CD14-positive monocyte (primary cell): ENCODE measurements at regions not wholly inside any gene's neighbourhood (a gene's known extent, or its start where the extent isn't known, plus 50 kb on each side); places are given as distances from the start of the nearest gene placed in this dataset.

ENCODE experiments used
- DNase-seq, 3 donors: peaks; one replicate each; pipeline ENCODE4 v3.0.0-alpha.2; 2011 to 2022
- H2AFZ ChIP-seq: 2 replicates; pipeline ENCODE4 v1.6.0; 2012; ENCODE audit warnings: mild to moderate bottlenecking, low read depth, low read length, inconsistent platforms; ENCODE audit not compliant: insufficient read depth, poor library complexity, severe bottlenecking
- H3K27ac ChIP-seq, 2 donors: 1 replicate in 1 of 2; 2 replicates in 1 of 2; pipeline ENCODE4 v1.5.1; 2012 to 2013; ENCODE audit warnings: low read length in 2 of 2, control low read depth in 1 of 2, inconsistent platforms in 1 of 2, low read depth in 1 of 2, mild to moderate bottlenecking in 1 of 2
- H3K27me3 ChIP-seq, 2 donors: one replicate each; pipeline versions ENCODE4 v1.6.0 to v1.6.1; 2011 to 2013; ENCODE audit warnings: low read length in 2 of 2; ENCODE audit not compliant: control insufficient read depth in 2 of 2, insufficient read depth in 2 of 2
- H3K36me3 ChIP-seq, 2 donors: replicated peaks in 1 of 2; 1 replicate in 1 of 2; 2 replicates in 1 of 2; pipeline versions ENCODE4 v1.5.1 to v1.6.1; 2012 to 2013; ENCODE audit warnings: low read length in 2 of 2, control low read depth in 1 of 2, inconsistent platforms in 1 of 2, mild to moderate bottlenecking in 1 of 2; ENCODE audit not compliant: insufficient read depth in 2 of 2, control insufficient read depth in 1 of 2
- H3K4me1 ChIP-seq, 2 donors: 1 replicate in 1 of 2; 2 replicates in 1 of 2; pipeline versions ENCODE4 v1.5.1 to v1.6.1; 2012 to 2013; ENCODE audit warnings: low read length in 2 of 2, control low read depth in 1 of 2, inconsistent platforms in 1 of 2, mild to moderate bottlenecking in 1 of 2, moderate library complexity in 1 of 2; ENCODE audit not compliant: insufficient read depth in 2 of 2, control insufficient read depth in 1 of 2
- H3K4me2 ChIP-seq: replicated peaks from 2 replicates; pipeline ENCODE3; 2012; ENCODE audit warnings: low read length, moderate library complexity, mild to moderate bottlenecking; ENCODE audit not compliant: poor library complexity, severe bottlenecking; ENCODE audit errors: extremely low read depth
- H3K4me3 ChIP-seq, 3 experiments: fragments of 200-600 bp in 1 of 3; sonication (generic) in 1 of 3; replicated peaks in 1 of 3; 1 replicate in 2 of 3; 2 replicates in 1 of 3; pipeline ENCODE4 v1.5.1; 2011 to 2013; ENCODE audit warnings: low read length in 3 of 3, mild to moderate bottlenecking in 3 of 3, control low read depth in 2 of 3, low read depth in 2 of 3, inconsistent platforms in 1 of 3, moderate library complexity in 1 of 3
- H3K79me2 ChIP-seq: 2 replicates; pipeline ENCODE4 v1.6.0; 2012; ENCODE audit warnings: mild to moderate bottlenecking, control low read depth, inconsistent platforms, low read length, moderate library complexity; ENCODE audit not compliant: insufficient read depth
- H3K9ac ChIP-seq: 2 replicates; pipeline ENCODE4 v1.6.0; 2017; ENCODE audit warnings: low read length, mild to moderate bottlenecking; ENCODE audit not compliant: insufficient read depth, poor library complexity, severe bottlenecking
- H3K9me3 ChIP-seq, 2 donors: replicated peaks in 1 of 2; 1 replicate in 1 of 2; 2 replicates in 1 of 2; pipeline versions ENCODE4 v1.5.1 to v1.6.1; 2012 to 2013; ENCODE audit warnings: low read length in 2 of 2, control low read depth in 1 of 2; ENCODE audit not compliant: control insufficient read depth in 1 of 2, insufficient read depth in 1 of 2
- H4K20me1 ChIP-seq: 2 replicates; pipeline ENCODE4 v1.6.0; 2012; ENCODE audit warnings: mild to moderate bottlenecking, low read length, control low read depth, moderate library complexity; ENCODE audit not compliant: insufficient read depth
- H3K27ac Mint-ChIP-seq, 7 donors: one replicate each; pipeline ENCODE4 v1.8.0; 2020; ENCODE audit warnings: mild to moderate bottlenecking in 7 of 7, mixed read lengths in 7 of 7, moderate library complexity in 6 of 7, inconsistent platforms in 2 of 7
- H3K27me3 Mint-ChIP-seq, 3 donors: one replicate each; pipeline ENCODE4 v1.8.0; 2021 to 2022; ENCODE audit warnings: low read depth in 3 of 3, mild to moderate bottlenecking in 3 of 3, mixed read lengths in 3 of 3, moderate library complexity in 3 of 3, inconsistent platforms in 1 of 3
- H3K36me3 Mint-ChIP-seq, 2 donors: one replicate each; pipeline ENCODE4 v1.8.0; 2020; ENCODE audit warnings: mixed read lengths in 2 of 2, inconsistent platforms in 1 of 2, mild to moderate bottlenecking in 1 of 2
- H3K4me1 Mint-ChIP-seq: one replicate; pipeline ENCODE4 v1.8.0; 2020; ENCODE audit warnings: mild to moderate bottlenecking, mixed read lengths
- H3K4me3 Mint-ChIP-seq, 2 donors: one replicate each; pipeline ENCODE4 v1.8.0; 2020; ENCODE audit warnings: mild to moderate bottlenecking in 2 of 2, mixed read lengths in 2 of 2, moderate library complexity in 1 of 2
- H3K9me3 Mint-ChIP-seq, 7 donors: one replicate each; pipeline ENCODE4 v1.8.0; 2020 to 2022; ENCODE audit warnings: mixed read lengths in 7 of 7, mild to moderate bottlenecking in 6 of 7, moderate library complexity in 6 of 7, inconsistent platforms in 2 of 7
- WGBS: methylation state at CpG from one replicate; pipeline ENCODE4 v1.1.5; 2013; ENCODE audit warnings: missing lambda C conversion rate; ENCODE audit not compliant: insufficient coverage; 5-methylcytosine and 5-hydroxymethylcytosine counted together
- intact Hi-C, 2 donors: fragments of 100-400 bp; cut with micrococcal nuclease; formaldehyde crosslinking; loops; one replicate each; pipeline versions ENCODE4 v1.15.0 to v1.15.1; 2023
- TF ChIP-seq, protein P1 (sequence below): fragments of 200-600 bp; IDR thresholded peaks from one replicate; pipeline ENCODE4 v1.8.0; 2022; ENCODE audit warnings: antibody characterized with exemption, mild to moderate bottlenecking

DNA sequence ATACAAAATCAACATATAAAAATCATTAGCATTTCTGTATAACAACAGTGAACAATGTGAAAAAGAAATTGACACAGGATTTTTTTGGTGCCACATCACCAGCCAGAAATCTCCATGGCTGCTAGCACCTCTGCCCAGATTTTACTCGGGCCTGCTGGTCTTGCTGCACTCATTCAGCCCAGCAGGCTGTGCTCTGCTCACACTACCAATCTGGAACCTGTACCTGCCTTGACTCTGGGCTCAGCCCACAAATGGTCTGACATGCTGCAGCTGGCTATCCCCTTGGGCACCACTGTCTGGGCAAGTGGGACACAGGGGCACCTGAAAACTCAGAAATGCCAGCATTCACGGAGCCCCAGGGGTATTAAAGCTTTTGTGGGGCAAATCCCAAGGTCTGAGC, 392.5 kb upstream of the NRXN1 start:
- Histone ChIP-seq H3K9ac (no peak overlapping the region), H3K4me3 (no peak overlapping the region), H3K4me2 (no peak overlapping the region), H2AFZ (no peak overlapping the region), H3K36me3 (no peaks in the 10 kb centered on the region), H3K27me3 (no peaks in the 10 kb centered on the region), H3K79me2 (no peaks in the 10 kb centered on the region), H3K9me3 (peaks cover 15 to 18% of the 10 kb centered on the region in 2 donors), H4K20me1 (no peaks in the 10 kb centered on the region), H3K4me1 (no peaks in the 10 kb centered on the region), H3K27ac (no peak overlapping the region)
- H3K4me1 Mint-ChIP-seq = no peaks in the 10 kb centered on the region
- intact Hi-C loops = no loop called here
- TF ChIP-seq, protein P1, sequence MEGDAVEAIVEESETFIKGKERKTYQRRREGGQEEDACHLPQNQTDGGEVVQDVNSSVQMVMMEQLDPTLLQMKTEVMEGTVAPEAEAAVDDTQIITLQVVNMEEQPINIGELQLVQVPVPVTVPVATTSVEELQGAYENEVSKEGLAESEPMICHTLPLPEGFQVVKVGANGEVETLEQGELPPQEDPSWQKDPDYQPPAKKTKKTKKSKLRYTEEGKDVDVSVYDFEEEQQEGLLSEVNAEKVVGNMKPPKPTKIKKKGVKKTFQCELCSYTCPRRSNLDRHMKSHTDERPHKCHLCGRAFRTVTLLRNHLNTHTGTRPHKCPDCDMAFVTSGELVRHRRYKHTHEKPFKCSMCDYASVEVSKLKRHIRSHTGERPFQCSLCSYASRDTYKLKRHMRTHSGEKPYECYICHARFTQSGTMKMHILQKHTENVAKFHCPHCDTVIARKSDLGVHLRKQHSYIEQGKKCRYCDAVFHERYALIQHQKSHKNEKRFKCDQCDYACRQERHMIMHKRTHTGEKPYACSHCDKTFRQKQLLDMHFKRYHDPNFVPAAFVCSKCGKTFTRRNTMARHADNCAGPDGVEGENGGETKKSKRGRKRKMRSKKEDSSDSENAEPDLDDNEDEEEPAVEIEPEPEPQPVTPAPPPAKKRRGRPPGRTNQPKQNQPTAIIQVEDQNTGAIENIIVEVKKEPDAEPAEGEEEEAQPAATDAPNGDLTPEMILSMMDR = no peak
- no peak for DNase-seq
- no peak overlapping the region for H3K27ac Mint-ChIP-seq
- peaks cover 0 to 10% (median 5%) of the 10 kb centered on the region in 7 donors for H3K9me3 Mint-ChIP-seq
- 60% methylated on average over 2 of the region's 2 CpGs for WGBS
- peaks cover 0 to 1% (median 0%) of the 10 kb centered on the region in 3 donors for H3K27me3 Mint-ChIP-seq
- no peak overlapping the region for H3K4me3 Mint-ChIP-seq
- H3K36me3 Mint-ChIP-seq = no peaks in the 10 kb centered on the region

DNA sequence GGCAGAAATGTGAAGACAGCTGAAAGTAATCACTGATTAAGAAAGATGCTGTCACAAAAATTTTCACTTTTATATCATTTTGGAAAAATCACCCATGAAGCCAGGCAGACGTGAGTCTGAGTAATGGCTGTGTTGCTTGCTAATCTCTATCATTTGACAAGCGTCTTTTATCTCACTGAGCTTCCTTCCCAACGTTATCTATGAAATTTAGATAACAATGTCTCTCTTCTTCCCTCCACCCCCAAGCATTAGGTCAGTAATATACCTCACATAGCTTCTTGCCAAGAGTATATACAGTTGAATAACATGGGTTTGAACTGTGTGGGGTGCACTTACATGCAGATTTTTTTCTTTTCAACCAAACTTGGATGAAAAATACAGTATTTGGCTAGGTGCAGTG, 388.6 kb upstream of the NRXN1 start:
- peaks cover 12% of the 10 kb centered on the region in 2 donors for H3K9me3 ChIP-seq
- no peak overlapping the region for H3K4me3 ChIP-seq
- H3K79me2 ChIP-seq = no peaks in the 10 kb centered on the region
- H4K20me1 ChIP-seq = no peaks in the 10 kb centered on the region
- H2AFZ ChIP-seq = no peak overlapping the region
- peaks cover 0 to 4% (median 2%) of the 10 kb centered on the region in 7 donors for H3K9me3 Mint-ChIP-seq
- no CpG with 5 or more reads among the region's 3 CpGs for WGBS
- H3K4me3 Mint-ChIP-seq = no peak overlapping the region
- TF ChIP-seq, protein P1 = no peak
- no peaks in the 10 kb centered on the region for H3K4me1 Mint-ChIP-seq
- no peaks in the 10 kb centered on the region for H3K27me3 ChIP-seq
- H3K27ac Mint-ChIP-seq = no peak overlapping the region
- H3K4me1 ChIP-seq = no peaks in the 10 kb centered on the region
- no peaks in the 10 kb centered on the region for H3K27me3 Mint-ChIP-seq
- no peaks in the 10 kb centered on the region for H3K36me3 Mint-ChIP-seq
- H3K36me3 ChIP-seq = no peaks in the 10 kb centered on the region
- intact Hi-C loops = no loop called here
- H3K27ac ChIP-seq = no peak overlapping the region
- H3K9ac ChIP-seq = no peak overlapping the region
- no peak overlapping the region for H3K4me2 ChIP-seq
- no peak for DNase-seq
